Activated T-cell treated with anti-CD3 and anti-CD28 coated beads, Interleukin-2, amount 50 U/mL, for 24 hours (primary cell): ENCODE measurements at regions not wholly inside any gene's neighbourhood (a gene's known extent, or its start where the extent isn't known, plus 50 kb on each side); places are given as distances from the start of the nearest gene placed in this dataset.
A peak's percentile ranks its signal among the peaks of the same experiment; 100 is the strongest.
"Not testable (repeated sequence)": the region's sequence is repeated elsewhere in the genome, so short reads cannot be mapped to it uniquely, and the experiment has no call there.

Experiments
- DNase-seq: peaks from one replicate; pipeline ENCODE4 v3.0.0-alpha.2; 2020
- H3K27ac Mint-ChIP-seq: 2 replicates; pipeline ENCODE4 v1.8.0; 2020; ENCODE audit warnings: mild to moderate bottlenecking, mixed read lengths
- H3K27me3 Mint-ChIP-seq: 2 replicates; pipeline ENCODE4 v1.8.0; 2020; ENCODE audit warnings: mixed read lengths
- H3K36me3 Mint-ChIP-seq: 2 replicates; pipeline ENCODE4 v1.8.0; 2020; ENCODE audit warnings: low read depth, mixed read lengths
- H3K4me1 Mint-ChIP-seq: 2 replicates; pipeline ENCODE4 v1.8.0; 2020; ENCODE audit warnings: low read depth, mixed read lengths
- H3K4me3 Mint-ChIP-seq: 2 replicates; pipeline ENCODE4 v1.8.0; 2020; ENCODE audit warnings: mild to moderate bottlenecking, moderate library complexity, mixed read lengths
- H3K9me3 Mint-ChIP-seq: 2 replicates; pipeline ENCODE4 v1.8.0; 2020; ENCODE audit warnings: mixed read lengths

GRCh38 chr10:6843894-6844650, 264.0 kb upstream of the PRKCQ start:
- DNase-seq: no peak
- Mint-ChIP-seq H3K27me3 (peaks cover 19% of the 10 kb centered on the region), H3K4me1 (peaks cover 11% of the 10 kb centered on the region), H3K36me3 (no peaks in the 10 kb centered on the region), H3K27ac (no peak overlapping the region), H3K9me3 (no peaks in the 10 kb centered on the region), H3K4me3 (no peak overlapping the region)

GRCh38 chr10:6843481-6843881, 263.4 kb upstream of the PRKCQ start:
- Mint-ChIP-seq H3K36me3 (no peaks in the 10 kb centered on the region), H3K27ac (no peak overlapping the region), H3K9me3 (no peaks in the 10 kb centered on the region), H3K4me1 (peaks cover 11% of the 10 kb centered on the region), H3K27me3 (peaks cover 19% of the 10 kb centered on the region), H3K4me3 (no peak overlapping the region)
- no peak for DNase-seq

GRCh38 chr10:6842722-6843121, 262.6 kb upstream of the PRKCQ start:
- no peaks in the 10 kb centered on the region for H3K9me3 Mint-ChIP-seq
- H3K27me3 Mint-ChIP-seq: peaks cover 19% of the 10 kb centered on the region
- no peak overlapping the region for H3K27ac Mint-ChIP-seq
- DNase-seq: no peak
- H3K4me3 Mint-ChIP-seq: no peak overlapping the region
- H3K4me1 Mint-ChIP-seq: peaks cover 11% of the 10 kb centered on the region
- H3K36me3 Mint-ChIP-seq: no peaks in the 10 kb centered on the region

- Mint-ChIP-seq H3K36me3 (no peaks in the 10 kb centered on the region), H3K4me1 (peaks cover 11% of the 10 kb centered on the region), H3K27me3 (peaks cover 14% of the 10 kb centered on the region), H3K4me3 (no peak overlapping the region), H3K9me3 (no peaks in the 10 kb centered on the region), H3K27ac (no peak overlapping the region)
- DNase-seq: no peak
These were observed 261.7 kb upstream of the PRKCQ start for GRCh38 chr10:6841761-6842160.

DNA sequence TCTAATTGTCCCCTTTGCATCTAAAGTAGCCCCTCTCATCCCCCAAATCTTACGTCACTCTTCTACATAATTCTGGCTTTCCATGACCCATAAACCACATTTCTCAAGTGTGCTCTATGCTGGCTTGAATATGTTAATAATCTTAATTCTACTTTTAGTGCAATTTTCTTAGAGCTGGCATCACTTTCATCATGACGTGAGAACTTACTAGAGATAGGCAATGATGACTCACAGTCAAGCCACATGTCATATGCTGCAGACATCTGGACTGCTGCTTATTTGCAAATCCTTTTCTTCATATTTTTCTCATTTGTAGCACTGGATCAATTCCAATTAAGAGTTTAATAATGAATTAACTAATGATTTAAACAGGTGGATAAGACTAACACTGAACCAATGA, 260.7 kb upstream of the PRKCQ start:
- peaks cover 11% of the 10 kb centered on the region for H3K4me1 Mint-ChIP-seq
- H3K27me3 Mint-ChIP-seq: peaks cover 12% of the 10 kb centered on the region
- H3K36me3 Mint-ChIP-seq: no peaks in the 10 kb centered on the region
- no peaks in the 10 kb centered on the region for H3K9me3 Mint-ChIP-seq
- DNase-seq: no peak
- H3K27ac Mint-ChIP-seq: peak overlapping the region; percentile 9
- no peak overlapping the region for H3K4me3 Mint-ChIP-seq

- Mint-ChIP-seq H3K4me3 (no peak overlapping the region), H3K9me3 (no peaks in the 10 kb centered on the region), H3K36me3 (no peaks in the 10 kb centered on the region), H3K4me1 (peaks cover 11% of the 10 kb centered on the region), H3K27ac (peak overlapping the region; percentile 9), H3K27me3 (peaks cover 12% of the 10 kb centered on the region)
- DNase-seq: no peak
These were observed 260.2 kb upstream of the PRKCQ start for GRCh38 chr10:6840201-6840691.

DNA sequence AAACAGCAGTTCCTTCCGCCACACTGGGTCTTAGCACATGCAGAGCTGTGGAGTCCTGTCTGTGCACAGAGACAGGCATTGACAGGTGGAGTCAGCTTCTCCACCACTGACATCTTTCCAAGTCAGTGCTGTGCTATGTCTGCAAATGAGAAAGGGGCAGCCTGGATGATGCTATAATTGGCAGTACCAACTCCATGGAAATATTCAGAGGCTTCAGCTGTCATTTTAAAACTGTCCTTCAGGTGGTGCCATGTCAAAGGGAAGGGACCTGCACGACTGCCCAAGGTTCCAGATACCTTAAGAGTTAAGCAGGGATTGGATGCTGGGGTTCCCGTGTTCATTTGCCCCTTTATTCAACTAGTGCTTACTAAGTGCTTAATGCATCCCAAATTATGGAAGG, 258.0 kb upstream of the PRKCQ start:
- Mint-ChIP-seq H3K4me1 (peaks cover 10% of the 10 kb centered on the region), H3K27me3 (peaks cover 9% of the 10 kb centered on the region), H3K27ac (no peak overlapping the region), H3K4me3 (no peak overlapping the region), H3K9me3 (no peaks in the 10 kb centered on the region), H3K36me3 (no peaks in the 10 kb centered on the region)
- no peak for DNase-seq

GRCh38 chr10:6833458-6834011, 253.5 kb upstream of the PRKCQ start:
- Mint-ChIP-seq H3K27ac (no peak overlapping the region), H3K4me1 (no peaks in the 10 kb centered on the region), H3K9me3 (no peaks in the 10 kb centered on the region), H3K27me3 (peaks cover 5% of the 10 kb centered on the region), H3K4me3 (no peak overlapping the region), H3K36me3 (no peaks in the 10 kb centered on the region)
- no peak for DNase-seq

DNA sequence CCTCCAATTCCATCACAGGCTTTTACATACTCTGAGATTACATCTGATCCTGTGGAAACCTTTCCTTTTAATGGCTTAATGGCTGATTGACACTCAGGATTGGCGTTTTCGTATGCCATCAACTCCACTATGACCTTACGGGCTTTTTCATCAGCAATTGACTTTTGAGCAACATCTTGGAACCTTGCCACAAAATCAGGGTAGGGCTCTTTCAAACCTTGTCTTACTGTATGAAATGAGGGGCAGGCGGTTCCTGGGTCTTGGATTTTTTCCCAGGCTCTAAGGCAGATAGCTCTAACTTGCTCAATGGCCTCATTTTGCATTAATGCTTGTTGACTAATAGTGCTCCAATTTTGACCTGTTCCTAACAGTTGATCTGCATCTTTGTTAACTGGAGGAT, 250.9 kb upstream of the PRKCQ start:
- H3K36me3 Mint-ChIP-seq, H3K27ac Mint-ChIP-seq, DNase-seq, H3K27me3 Mint-ChIP-seq, H3K4me1 Mint-ChIP-seq, H3K4me3 Mint-ChIP-seq, H3K9me3 Mint-ChIP-seq: not testable (repeated sequence)

- H3K27ac Mint-ChIP-seq, H3K4me1 Mint-ChIP-seq, H3K27me3 Mint-ChIP-seq, H3K36me3 Mint-ChIP-seq, H3K9me3 Mint-ChIP-seq, DNase-seq, H3K4me3 Mint-ChIP-seq: not testable (repeated sequence)
These were observed 244.7 kb upstream of the PRKCQ start for GRCh38 chr10:6824793-6825192.

DNA sequence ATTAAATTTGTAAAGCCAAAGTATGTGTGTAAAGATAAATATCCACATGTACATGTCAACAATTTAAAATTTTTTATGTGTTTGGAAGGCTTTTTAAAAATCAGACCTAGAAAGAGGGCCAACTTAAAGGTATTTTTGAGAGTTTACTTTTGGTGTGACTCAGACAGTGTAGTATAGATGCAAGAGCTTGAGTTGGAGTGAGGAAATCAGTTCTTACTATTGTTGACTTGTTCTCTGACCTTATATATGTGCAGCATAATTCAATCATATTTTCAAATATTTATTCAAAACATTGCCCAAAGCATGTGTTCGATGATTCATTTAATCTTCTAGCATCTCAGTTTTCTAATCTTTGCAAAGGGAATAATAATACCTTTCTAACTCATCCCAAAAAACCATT, 243.7 kb upstream of the PRKCQ start:
- no peak for DNase-seq
- Mint-ChIP-seq H3K4me3 (no peak overlapping the region), H3K4me1 (no peaks in the 10 kb centered on the region), H3K36me3 (no peaks in the 10 kb centered on the region), H3K9me3 (no peaks in the 10 kb centered on the region), H3K27ac (no peak overlapping the region), H3K27me3 (peaks cover 16% of the 10 kb centered on the region)

GRCh38 chr10:6819301-6819700, 239.2 kb upstream of the PRKCQ start:
- no peaks in the 10 kb centered on the region for H3K36me3 Mint-ChIP-seq
- H3K4me1 Mint-ChIP-seq: no peaks in the 10 kb centered on the region
- no peak overlapping the region for H3K4me3 Mint-ChIP-seq
- DNase-seq: no peak
- H3K9me3 Mint-ChIP-seq: no peaks in the 10 kb centered on the region
- H3K27me3 Mint-ChIP-seq: peaks cover 27% of the 10 kb centered on the region
- no peak overlapping the region for H3K27ac Mint-ChIP-seq

- Mint-ChIP-seq H3K36me3 (no peaks in the 10 kb centered on the region), H3K27ac (no peak overlapping the region), H3K27me3 (peaks cover 30% of the 10 kb centered on the region), H3K9me3 (no peaks in the 10 kb centered on the region), H3K4me3 (no peak overlapping the region), H3K4me1 (no peaks in the 10 kb centered on the region)
- no peak for DNase-seq
These were observed 237.7 kb upstream of the PRKCQ start for GRCh38 chr10:6817770-6818169.

GRCh38 chr10:6815346-6815745, 235.3 kb upstream of the PRKCQ start:
- no peak for DNase-seq
- no peak overlapping the region for H3K4me3 Mint-ChIP-seq
- H3K36me3 Mint-ChIP-seq: no peaks in the 10 kb centered on the region
- peaks cover 50% of the 10 kb centered on the region for H3K27me3 Mint-ChIP-seq
- H3K9me3 Mint-ChIP-seq: no peaks in the 10 kb centered on the region
- no peaks in the 10 kb centered on the region for H3K4me1 Mint-ChIP-seq
- H3K27ac Mint-ChIP-seq: no peak overlapping the region

- H3K9me3 Mint-ChIP-seq: no peaks in the 10 kb centered on the region
- no peaks in the 10 kb centered on the region for H3K4me1 Mint-ChIP-seq
- no peak overlapping the region for H3K4me3 Mint-ChIP-seq
- peaks cover 40% of the 10 kb centered on the region for H3K27me3 Mint-ChIP-seq
- no peak for DNase-seq
- no peaks in the 10 kb centered on the region for H3K36me3 Mint-ChIP-seq
- no peak overlapping the region for H3K27ac Mint-ChIP-seq
These were observed 233.8 kb upstream of the PRKCQ start for GRCh38 chr10:6813856-6814255.
